NCI-H187 (cell line): ENCODE measurements at regions not wholly inside any gene's neighbourhood (a gene's known extent, or its start where the extent isn't known, plus 50 kb on each side); places are given as distances from the start of the nearest gene placed in this dataset.
"Not testable (repeated sequence)": the region's sequence is repeated elsewhere in the genome, so short reads cannot be mapped to it uniquely, and the experiment has no call there.

Experiments
- DNase-seq, 2 experiments: peaks; one replicate each; lab custom pipeline; 2025; lab: John Stamatoyannopoulos, UW

- DNase-seq, result no peak
Measured at GRCh38 chr14:40694023-40694422, 912.7 kb upstream of the LRFN5 start.

- no peak for DNase-seq
Measured at GRCh38 chr14:40691066-40691465, 915.6 kb upstream of the LRFN5 start.

GRCh38 chr14:40685764-40686163 lies 920.9 kb upstream of the LRFN5 start:
- DNase-seq, result no peak

GRCh38 chr14:40684328-40684727 lies 922.3 kb upstream of the LRFN5 start:
- DNase-seq, result no peak

- no peak for DNase-seq
Measured at GRCh38 chr14:40682131-40682913, 924.4 kb upstream of the LRFN5 start.

GRCh38 chr14:40679256-40679655 lies 927.4 kb upstream of the LRFN5 start:
- no peak for DNase-seq

- not testable (repeated sequence) for DNase-seq
Measured at GRCh38 chr14:40677206-40677605, 929.5 kb upstream of the LRFN5 start.

- no peak for DNase-seq
Measured at GRCh38 chr14:40674502-40674901, 932.2 kb upstream of the LRFN5 start.

- no peak for DNase-seq
Measured at GRCh38 chr14:40656311-40656710, 950.4 kb upstream of the LRFN5 start.

- DNase-seq, result no peak
Measured at GRCh38 chr14:40652089-40652691, 954.5 kb upstream of the LRFN5 start.

GRCh38 chr14:40630471-40630870 lies 976.2 kb upstream of the LRFN5 start:
- DNase-seq, result no peak

GRCh38 chr14:40629551-40630137 lies 977.0 kb upstream of the LRFN5 start:
- not testable (repeated sequence) for DNase-seq

GRCh38 chr14:40629144-40629543 lies 977.5 kb upstream of the LRFN5 start:
- no peak for DNase-seq

- DNase-seq, result no peak
Measured at GRCh38 chr14:40623643-40624042, 983.0 kb upstream of the LRFN5 start.

- no peak for DNase-seq
Measured at GRCh38 chr14:40618225-40618898, 988.3 kb upstream of the LRFN5 start.

- DNase-seq, result no peak
Measured at GRCh38 chr14:40616579-40616978, 990.1 kb upstream of the LRFN5 start.

GRCh38 chr14:40601063-40601462 lies 1005.6 kb upstream of the LRFN5 start:
- DNase-seq, result no peak

GRCh38 chr14:40599725-40600124 lies 1007.0 kb upstream of the LRFN5 start:
- no peak for DNase-seq

- DNase-seq, result no peak
Measured at GRCh38 chr14:40581264-40581663, 1025.4 kb upstream of the LRFN5 start.

GRCh38 chr14:40576880-40577478 lies 1029.7 kb upstream of the LRFN5 start:
- DNase-seq, result no peak

GRCh38 chr14:40574780-40575179 lies 1031.9 kb upstream of the LRFN5 start:
- DNase-seq, result no peak

- no peak for DNase-seq
Measured at GRCh38 chr14:40525314-40525713, 1081.4 kb upstream of the LRFN5 start.
